B cell (primary cell): ENCODE measurements at regions not wholly inside any gene's neighbourhood (a gene's known extent, or its start where the extent isn't known, plus 50 kb on each side); places are given as distances from the start of the nearest gene placed in this dataset.

Experiments used
- ATAC-seq: fragments of 200-7000 bp; cut with Tn5 transposase; one replicate; pipeline ENCODE4 v1.10.0; 2021; ENCODE audit warnings: low read depth, mild to moderate bottlenecking, moderate number of reproducible peaks, moderate library complexity
- CTCF ChIA-PET: fragments of 350-600 bp; sonication (Branson Sonifier 250); formaldehyde crosslinking; loops from one replicate; lab custom pipeline; 2021; ENCODE audit warnings: antibody characterized with exemption, inconsistent platforms; lab: Charles Lee
- POLR2A ChIA-PET: fragments of 350-600 bp; sonication (Branson Sonifier 250); formaldehyde crosslinking; loops from one replicate; lab custom pipeline; 2021; ENCODE audit warnings: antibody characterized with exemption; lab: Charles Lee
- DNase-seq: peaks from one replicate; pipeline ENCODE4 v3.0.0; 2013
- H2AFZ ChIP-seq: 2 replicates; pipeline ENCODE4 v1.6.1; 2012; ENCODE audit warnings: mild to moderate bottlenecking, low read depth, low read length; ENCODE audit not compliant: insufficient read depth, poor library complexity, severe bottlenecking
- H3K27ac ChIP-seq, 2 donors: 1 replicate in 1 of 2; 2 replicates in 1 of 2; pipeline ENCODE4 v1.5.1; 2012 to 2013; ENCODE audit warnings: low read length in 2 of 2, mild to moderate bottlenecking in 2 of 2, moderate library complexity in 1 of 2
- H3K27me3 ChIP-seq, 4 experiments: fragments of 200-600 bp in 1 of 4; sonication (generic) in 1 of 4; replicated peaks in 1 of 4; 1 replicate in 2 of 4; 2 replicates in 2 of 4; pipeline versions ENCODE4 v1.6.1 to v1.7.0; 2013 to 2016; ENCODE audit warnings: low read length in 3 of 4, mild to moderate bottlenecking in 2 of 4, mixed read lengths in 1 of 4, moderate library complexity in 1 of 4; ENCODE audit not compliant: insufficient read depth in 4 of 4, control insufficient read depth in 3 of 4; ENCODE audit errors: control extremely low read depth in 1 of 4
- H3K36me3 ChIP-seq, 2 experiments: replicated peaks in 1 of 2; 1 replicate in 1 of 2; 2 replicates in 1 of 2; pipeline versions ENCODE4 v1.6.1 to v1.7.1; 2013; ENCODE audit warnings: low read length in 1 of 2; ENCODE audit not compliant: insufficient read depth in 2 of 2, control insufficient read depth in 1 of 2; ENCODE audit errors: control extremely low read depth in 1 of 2, extremely low read depth in 1 of 2
- H3K4me1 ChIP-seq, 2 donors: fragments of 200-600 bp in 1 of 2; sonication (generic) in 1 of 2; 1 replicate in 1 of 2; 2 replicates in 1 of 2; pipeline versions ENCODE4 v1.5.1 to v1.6.1; 2013 to 2017; ENCODE audit warnings: low read length in 2 of 2; ENCODE audit not compliant: control insufficient read depth in 2 of 2, insufficient read depth in 2 of 2
- H3K4me2 ChIP-seq: replicated peaks from 2 replicates; pipeline ENCODE3; 2012; ENCODE audit warnings: mild to moderate bottlenecking, low read depth, low read length; ENCODE audit not compliant: poor library complexity, severe bottlenecking
- H3K4me3 ChIP-seq, 5 experiments: fragments of 200-600 bp in 1 of 5; sonication (generic) in 1 of 5; 1 replicate in 3 of 5; 2 replicates in 2 of 5; pipeline versions ENCODE4 v1.5.1 to v1.7.0; 2011 to 2016; ENCODE audit warnings: low read length in 4 of 5, mild to moderate bottlenecking in 4 of 5, low read depth in 2 of 5, control low read depth in 1 of 5, moderate library complexity in 1 of 5; ENCODE audit not compliant: insufficient read depth in 1 of 5; ENCODE audit errors: control extremely low read depth in 1 of 5, extremely low read depth in 1 of 5
- H3K79me2 ChIP-seq: fragments of 200-600 bp; sonication (generic); one replicate; pipeline ENCODE4 v1.6.0; 2016; ENCODE audit warnings: low read length; ENCODE audit not compliant: control insufficient read depth, insufficient read depth
- H3K9ac ChIP-seq: fragments of 200-600 bp; sonication (generic); 2 replicates; pipeline ENCODE4 v1.6.1; 2017; ENCODE audit warnings: mild to moderate bottlenecking, low read length, moderate library complexity
- H3K9me3 ChIP-seq, 3 donors: one replicate each; pipeline versions ENCODE4 v1.6.1 to v1.7.1; 2013; ENCODE audit warnings: low read length in 2 of 3; ENCODE audit not compliant: control insufficient read depth in 2 of 3, insufficient read depth in 1 of 3; ENCODE audit errors: control extremely low read depth in 1 of 3
- H4K20me1 ChIP-seq: 2 replicates; pipeline ENCODE4 v1.6.0; 2012; ENCODE audit warnings: mild to moderate bottlenecking, low read length; ENCODE audit not compliant: insufficient read depth, control insufficient read depth, poor library complexity, severe bottlenecking
- H3K27ac Mint-ChIP-seq: one replicate; pipeline ENCODE4 v1.8.0; 2021; ENCODE audit warnings: mixed read lengths
- H3K27me3 Mint-ChIP-seq: one replicate; pipeline ENCODE4 v1.8.0; 2021; ENCODE audit warnings: mixed read lengths
- H3K4me1 Mint-ChIP-seq: one replicate; pipeline ENCODE4 v1.8.0; 2021; ENCODE audit warnings: mixed read lengths
- H3K4me3 Mint-ChIP-seq: one replicate; pipeline ENCODE4 v1.8.0; 2021; ENCODE audit warnings: mixed read lengths
- H3K9me3 Mint-ChIP-seq: one replicate; pipeline ENCODE4 v1.8.0; 2022; ENCODE audit warnings: mixed read lengths; ENCODE audit not compliant: insufficient read depth
- CTCF ChIP-seq: fragments of 200-600 bp; IDR thresholded peaks from one replicate; pipeline ENCODE4 v1.8.0; 2022; ENCODE audit warnings: antibody characterized with exemption, mild to moderate bottlenecking
- EZH2 ChIP-seq: IDR thresholded peaks from 2 replicates; pipeline ENCODE4 v1.6.1; 2012; ENCODE audit warnings: borderline replicate concordance, low read depth, mild to moderate bottlenecking, moderate library complexity, low read length; ENCODE audit not compliant: insufficient read depth, poor library complexity, severe bottlenecking
- WGBS: methylation state at CpG from one replicate; pipeline ENCODE4 v1.1.5; 2013; ENCODE audit warnings: missing lambda C conversion rate; ENCODE audit not compliant: insufficient coverage; 5-methylcytosine and 5-hydroxymethylcytosine counted together
- intact Hi-C: fragments of 100-400 bp; cut with micrococcal nuclease; formaldehyde crosslinking; loops from one replicate; pipeline ENCODE4 v1.10.0; 2022

- H3K27me3 Mint-ChIP-seq = no peaks in the 10 kb centered on the region
- no CpG with 5 or more reads among the region's 1 CpG for WGBS
- TF ChIP-seq CTCF (no peak), EZH2 (no peak)
- no peak overlapping the region for H3K9ac ChIP-seq
- DNase-seq = no peak
- H3K9me3 ChIP-seq = no peaks in the 10 kb centered on the region
- no peaks in the 10 kb centered on the region for H3K4me1 ChIP-seq
- CTCF ChIA-PET = no interaction called here
- POLR2A ChIA-PET = no interaction called here
- no peaks in the 10 kb centered on the region for H3K27me3 ChIP-seq
- H3K79me2 ChIP-seq = no peaks in the 10 kb centered on the region
- H3K4me1 Mint-ChIP-seq = peaks cover 3% of the 10 kb centered on the region
- no peak overlapping the region for H3K4me2 ChIP-seq
- no peak overlapping the region for H3K27ac Mint-ChIP-seq
- H2AFZ ChIP-seq = no peak overlapping the region
- no peaks in the 10 kb centered on the region for H3K36me3 ChIP-seq
- intact Hi-C loops = no loop called here
- no peak overlapping the region for H3K27ac ChIP-seq
- no peaks in the 10 kb centered on the region for H3K9me3 Mint-ChIP-seq
- no peaks in the 10 kb centered on the region for H4K20me1 ChIP-seq
- H3K4me3 ChIP-seq = no peak overlapping the region
- no peak overlapping the region for H3K4me3 Mint-ChIP-seq
- ATAC-seq = no peak
These were observed 1418.3 kb downstream of the NCAM2 start for GRCh38 chr21:22416555-22416954.

GRCh38 chr21:22421416-22422180 is 1423.4 kb downstream of the NCAM2 start:
- Histone ChIP-seq H3K4me2 (no peak overlapping the region), H3K9ac (no peak overlapping the region), H3K4me3 (no peak overlapping the region), H3K27me3 (no peaks in the 10 kb centered on the region), H4K20me1 (no peaks in the 10 kb centered on the region), H3K4me1 (no peaks in the 10 kb centered on the region), H2AFZ (peak overlapping the region; percentile 10), H3K27ac (no peak overlapping the region), H3K9me3 (no peaks in the 10 kb centered on the region), H3K36me3 (no peaks in the 10 kb centered on the region), H3K79me2 (no peaks in the 10 kb centered on the region)
- Mint-ChIP-seq H3K27me3 (no peaks in the 10 kb centered on the region), H3K27ac (no peak overlapping the region), H3K4me1 (peaks cover 6% of the 10 kb centered on the region), H3K9me3 (no peaks in the 10 kb centered on the region), H3K4me3 (no peak overlapping the region)
- TF ChIP-seq EZH2 (no peak), CTCF (no peak)
- ChIA-PET CTCF (no interaction called here), POLR2A (no interaction called here)
- intact Hi-C loops = no loop called here
- ATAC-seq = no peak
- no peak for DNase-seq
- WGBS = no CpG with 5 or more reads among the region's 6 CpGs
